A673 (cell line): ENCODE measurements at regions not wholly inside any gene's neighbourhood (a gene's known extent, or its start where the extent isn't known, plus 50 kb on each side); places are given as distances from the start of the nearest gene placed in this dataset.

Experiments
- CTCF ChIP-seq: fragments of 300-800, 200-600 bp; sonication (generic); conservative IDR thresholded peaks from 2 replicates; pipeline ENCODE4 v1.5.1; 2017; ENCODE audit warnings: low read depth, mild to moderate bottlenecking, antibody characterized with exemption, low read length, moderate library complexity, mixed read lengths
- EZH2 ChIP-seq: fragments of 200-600 bp; sonication (generic); IDR thresholded peaks from 2 replicates; pipeline ENCODE4 v1.6.1; 2017; ENCODE audit warnings: borderline replicate concordance, low read depth, mild to moderate bottlenecking, mixed read lengths, antibody characterized with exemption, low read length; ENCODE audit not compliant: poor library complexity, severe bottlenecking

- no peak for TF ChIP-seq CTCF
- no peak for TF ChIP-seq EZH2
Observed at GRCh38 chr18:42306594-42306980, 351.6 kb downstream of the PIK3C3 start.
